Psoas muscle (tissue), 7 donors: ENCODE measurements at regions not wholly inside any gene's neighbourhood (a gene's known extent, or its start where the extent isn't known, plus 50 kb on each side); places are given as distances from the start of the nearest gene placed in this dataset.
"Not testable (repeated sequence)": the region's sequence is repeated elsewhere in the genome, so short reads cannot be mapped to it uniquely, and the experiment has no call there.

Experiments used
- ATAC-seq, 4 donors: fragments of 200-7000 bp; cut with Tn5 transposase; one replicate each; pipeline ENCODE4 v1.9.1; 2020; ENCODE audit warnings: moderate library complexity in 3 of 4, mild to moderate bottlenecking in 2 of 4
- DNase-seq, 2 donors: peaks; one replicate each; pipeline ENCODE4 v3.0.0-alpha.2; 2020
- H3K27ac ChIP-seq: fragments of 200-600 bp; one replicate; pipeline ENCODE4 v1.8.0; 2022
- H3K27me3 ChIP-seq, 3 donors: fragments of 200-600 bp in 1 of 3; one replicate each; pipeline versions ENCODE4 v1.6.1 to v1.8.0; 2013 to 2022; ENCODE audit warnings: low read length in 2 of 3, mild to moderate bottlenecking in 2 of 3, moderate library complexity in 1 of 3; ENCODE audit not compliant: insufficient read depth in 3 of 3
- H3K36me3 ChIP-seq, 2 donors: fragments of 200-600 bp in 1 of 2; one replicate each; pipeline versions ENCODE4 v1.6.1 to v1.8.0; 2013 to 2022; ENCODE audit warnings: low read depth in 1 of 2, mild to moderate bottlenecking in 1 of 2, moderate library complexity in 1 of 2; ENCODE audit not compliant: insufficient read depth in 1 of 2
- H3K4me1 ChIP-seq: fragments of 200-600 bp; one replicate; pipeline ENCODE4 v1.8.0; 2022
- H3K4me3 ChIP-seq: fragments of 200-600 bp; one replicate; pipeline ENCODE4 v1.8.0; 2022; ENCODE audit warnings: mild to moderate bottlenecking
- H3K9me3 ChIP-seq: fragments of 200-600 bp; one replicate; pipeline ENCODE4 v1.8.0; 2022
- CTCF ChIP-seq: fragments of 200-600 bp; IDR thresholded peaks from one replicate; pipeline ENCODE4 v1.8.0; 2022; ENCODE audit warnings: antibody characterized with exemption
- WGBS, 3 donors: extraction: QIAGEN DNeasy Blood & Tissue Kit; methylation state at CpG; one replicate each; pipeline versions ENCODE4 v1.1.6 to v1.1.7; 2013; 5-methylcytosine and 5-hydroxymethylcytosine counted together
- intact Hi-C, 2 donors: fragments of 100-400 bp; cut with DNase I; formaldehyde crosslinking; loops; one replicate each; pipeline versions ENCODE4 v1.11.0 to v1.14.2; 2022
- donor health status: healthy with polysubstance abuse.
- donor health status: DM: no; HTN: no; CAD: no; lungs with moderate emphysema.
- donor health status: Bipolar disorder and iron deficiency.
- donor health status: healthy.
- donor health status: DM: yes; HTN: yes; CAD: no.
- donor health status: DM: no; HTN: no; CAD: no.
- donor health status: DM: yes; HTN: yes; CAD: no.

- WGBS, 3 donors: 93 to 97% (median 95%) methylated on average over 1 of the region's 1 CpG
- H3K9me3 ChIP-seq: no peaks in the 10 kb centered on the region
- no peak overlapping the region for H3K27ac ChIP-seq
- no peak for DNase-seq
- no peak overlapping the region for H3K4me3 ChIP-seq
- intact Hi-C loops: no loop called here
- H3K36me3 ChIP-seq: no peaks in the 10 kb centered on the region
- H3K4me1 ChIP-seq: no peaks in the 10 kb centered on the region
- no peak for ATAC-seq
- TF ChIP-seq CTCF: no peak
- H3K27me3 ChIP-seq: no peaks in the 10 kb centered on the region
These were observed 473.4 kb downstream of the PCDH7 start for GRCh38 chr4:31193521-31193920.

GRCh38 chr4:31194823-31195222 lies 474.7 kb downstream of the PCDH7 start:
- no peak for TF ChIP-seq CTCF
- intact Hi-C loops: no loop called here
- H3K4me3 ChIP-seq: no peak overlapping the region
- ATAC-seq: no peak
- H3K9me3 ChIP-seq: no peaks in the 10 kb centered on the region
- H3K27me3 ChIP-seq: no peaks in the 10 kb centered on the region
- no peaks in the 10 kb centered on the region for H3K36me3 ChIP-seq
- no peaks in the 10 kb centered on the region for H3K4me1 ChIP-seq
- WGBS, 3 donors: 17 to 23% (median 21%) methylated on average over 3 of the region's 3 CpGs
- no peak overlapping the region for H3K27ac ChIP-seq
- no peak for DNase-seq

- Histone ChIP-seq H3K27ac (no peak overlapping the region), H3K9me3 (no peaks in the 10 kb centered on the region), H3K4me1 (no peaks in the 10 kb centered on the region), H3K36me3 (no peaks in the 10 kb centered on the region), H3K4me3 (no peak overlapping the region), H3K27me3 (no peaks in the 10 kb centered on the region)
- intact Hi-C loops: no loop called here
- no peak for TF ChIP-seq CTCF
- WGBS, 3 donors: 92 to 94% (median 93%) methylated on average over 5 of the region's 5 CpGs
- DNase-seq (no peak), ATAC-seq (no peak)
These were observed 479.5 kb downstream of the PCDH7 start for GRCh38 chr4:31199644-31200043.

GRCh38 chr4:31202054-31202453 lies 481.9 kb downstream of the PCDH7 start:
- H3K9me3 ChIP-seq, H3K27ac ChIP-seq, H3K4me1 ChIP-seq, ATAC-seq, DNase-seq, H3K27me3 ChIP-seq, H3K4me3 ChIP-seq, H3K36me3 ChIP-seq, intact Hi-C loops: not testable (repeated sequence)
- WGBS, 3 donors: 82 to 95% (median 90%) methylated on average over 9 of the region's 9 CpGs

GRCh38 chr4:31204874-31205273 lies 484.7 kb downstream of the PCDH7 start:
- ATAC-seq: no peak
- 57 to 76% (median 62%) methylated on average over 1 of the region's 1 CpG for WGBS, 3 donors
- DNase-seq: no peak
- H3K27me3 ChIP-seq: no peaks in the 10 kb centered on the region
- TF ChIP-seq CTCF: no peak
- no peaks in the 10 kb centered on the region for H3K36me3 ChIP-seq
- H3K9me3 ChIP-seq: no peaks in the 10 kb centered on the region
- no peak overlapping the region for H3K4me3 ChIP-seq
- H3K27ac ChIP-seq: no peak overlapping the region
- intact Hi-C loops: no loop called here
- H3K4me1 ChIP-seq: no peaks in the 10 kb centered on the region
